Activated T-cell treated with anti-CD3 and anti-CD28 coated beads for 1 hour (primary cell): ENCODE measurements at regions not wholly inside any gene's neighbourhood (a gene's known extent, or its start where the extent isn't known, plus 50 kb on each side); places are given as distances from the start of the nearest gene placed in this dataset.
"Not testable (repeated sequence)": the region's sequence is repeated elsewhere in the genome, so short reads cannot be mapped to it uniquely, and the experiment has no call there.

ENCODE experiments used
- DNase-seq: peaks from one replicate; pipeline ENCODE4 v3.0.0-alpha.2; 2020; ENCODE audit warnings: low read depth

GRCh38 chr2:87075054-87075790 is 53.6 kb upstream of the PLGLB1 start:
- DNase-seq = peak; percentile 5

GRCh38 chr2:87075791-87076252 is 54.2 kb upstream of the PLGLB1 start:
- DNase-seq = peak; percentile 44

DNA sequence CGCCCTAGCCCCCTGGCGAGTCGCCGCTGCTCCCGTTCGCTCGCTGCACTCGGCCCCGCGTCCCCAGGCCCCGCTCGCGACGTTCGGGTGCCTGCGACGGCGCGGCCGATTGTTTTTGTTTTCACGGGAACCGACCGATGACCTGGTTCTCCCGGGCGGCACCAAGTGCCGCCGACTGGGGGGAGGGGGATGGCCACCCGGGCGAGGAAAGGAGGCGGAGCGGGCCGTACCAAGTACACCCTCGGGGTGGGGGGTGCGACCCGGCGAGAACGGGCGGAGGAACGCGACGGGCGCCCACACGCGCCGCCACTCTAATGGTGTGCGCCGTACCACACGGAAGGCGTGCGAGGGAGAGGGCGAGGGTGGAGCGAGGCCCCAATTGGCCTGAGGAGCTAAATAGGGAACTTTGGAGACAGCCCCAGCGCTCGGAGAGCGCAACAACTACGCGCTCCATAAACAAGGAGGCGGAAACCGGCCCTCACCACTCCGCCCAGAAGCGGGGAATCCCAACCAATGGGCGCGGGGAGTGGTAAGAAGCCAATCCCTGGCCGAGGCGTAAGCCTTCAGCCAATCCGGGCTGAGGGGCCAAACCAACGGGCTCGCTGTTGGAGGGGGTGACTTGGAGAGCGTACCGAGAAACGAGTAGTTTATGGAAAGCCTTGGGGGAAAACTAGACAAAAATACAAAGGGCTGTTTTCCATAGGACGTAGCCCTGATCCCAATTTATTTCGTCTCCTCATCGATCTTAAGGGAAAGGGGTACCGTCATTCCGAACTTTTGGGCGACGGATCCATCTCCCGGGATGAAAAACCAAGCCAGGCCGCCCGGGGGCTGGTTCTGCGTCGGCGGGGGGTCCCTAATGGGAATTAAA is 54.8 kb upstream of the PLGLB1 start:
- DNase-seq = peak; percentile 84

- DNase-seq = not testable (repeated sequence)
These were observed 55.4 kb upstream of the PLGLB1 start for GRCh38 chr2:87077124-87077446.

DNA sequence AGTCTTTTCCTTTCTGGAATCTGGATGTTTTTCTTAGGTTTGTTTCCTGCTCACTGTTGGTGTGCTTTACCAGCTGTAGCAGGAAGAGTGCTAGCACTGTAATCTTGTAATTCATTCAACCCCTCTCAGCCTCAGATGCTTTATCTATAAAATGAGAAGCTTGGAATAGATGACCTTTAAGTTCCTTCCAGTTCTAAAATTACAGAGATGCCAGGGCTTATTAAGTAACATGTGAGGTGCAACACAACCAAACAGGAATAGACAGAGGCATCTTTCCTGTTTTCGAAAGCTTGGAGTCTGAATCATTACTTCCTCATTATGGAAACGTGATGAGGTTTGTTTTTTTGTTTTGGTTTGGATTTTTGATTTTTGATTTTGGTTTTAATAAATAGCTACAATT is 60.1 kb upstream of the PLGLB1 start:
- DNase-seq = not testable (repeated sequence)

DNA sequence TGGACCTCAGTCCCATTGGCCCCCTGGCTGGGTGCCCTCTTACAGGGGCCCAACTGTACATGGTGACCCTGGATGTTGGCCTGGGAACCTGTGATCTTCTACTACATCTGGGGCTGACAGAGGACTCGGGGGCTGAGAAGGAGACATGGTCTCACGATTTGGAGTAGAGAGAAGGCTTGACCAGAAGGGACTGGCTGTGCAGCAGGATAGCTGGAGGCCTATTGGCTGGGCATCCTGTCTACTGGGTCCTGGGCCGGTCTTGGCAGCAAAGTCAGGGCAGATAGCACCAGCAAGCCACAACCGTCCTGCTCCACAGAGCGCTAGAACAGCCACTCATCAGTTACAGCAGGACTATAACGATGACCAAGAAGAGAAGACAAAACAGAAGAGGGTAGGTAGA is 66.4 kb upstream of the PLGLB1 start:
- DNase-seq = not testable (repeated sequence)

DNA sequence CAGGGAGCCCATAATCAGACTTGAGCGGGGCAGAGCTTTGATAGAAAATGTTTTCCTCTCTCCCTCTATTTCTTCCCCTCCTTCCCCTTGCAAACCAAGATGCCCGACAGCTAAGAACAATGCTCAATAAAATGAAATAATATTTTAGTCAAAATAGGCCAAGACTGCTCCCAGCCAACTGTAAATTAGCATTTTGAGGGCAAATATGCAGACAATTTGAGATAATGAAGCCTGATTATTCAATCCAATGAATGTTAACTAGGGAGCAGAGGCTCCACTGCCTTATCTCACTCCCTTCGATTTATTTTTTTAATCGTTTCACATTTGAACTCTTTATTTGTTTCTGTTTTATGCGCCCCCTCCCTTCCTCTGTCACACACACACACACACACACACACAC is 67.8 kb upstream of the PLGLB1 start:
- DNase-seq = not testable (repeated sequence)

GRCh38 chr2:87093252-87093651 is 71.6 kb upstream of the PLGLB1 start:
- DNase-seq = not testable (repeated sequence)

DNA sequence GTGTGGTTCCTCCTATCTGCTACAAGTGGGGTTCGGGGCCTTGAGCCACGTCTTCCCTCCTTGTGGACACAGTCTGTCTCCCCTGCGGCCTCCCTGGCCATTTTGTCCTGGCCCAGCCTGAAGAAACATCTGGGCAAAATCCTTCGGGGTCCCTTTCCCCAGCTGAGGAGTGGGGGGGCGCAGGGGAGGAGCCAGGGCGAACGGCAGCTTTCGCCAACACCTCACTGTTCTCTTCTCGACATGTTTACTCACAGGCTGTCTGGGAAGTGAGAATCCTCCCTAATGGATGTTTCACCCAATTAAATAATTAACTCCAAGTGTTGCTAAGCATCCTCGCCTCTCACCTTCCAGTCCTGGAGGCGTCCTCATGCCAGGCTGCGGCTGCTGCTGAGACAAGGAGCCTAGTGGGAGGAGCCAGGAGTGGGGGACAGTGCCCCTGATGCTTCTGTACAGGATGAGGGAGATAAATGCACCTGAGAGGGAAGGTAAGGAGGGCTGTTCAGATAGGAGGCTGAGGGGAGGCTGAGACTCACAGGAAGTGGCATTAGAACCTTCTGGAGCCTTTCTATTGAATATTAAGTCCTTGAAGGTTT is 72.4 kb upstream of the PLGLB1 start:
- not testable (repeated sequence) for DNase-seq

GRCh38 chr2:87095804-87096203 is 74.2 kb upstream of the PLGLB1 start:
- not testable (repeated sequence) for DNase-seq

- DNase-seq = not testable (repeated sequence)
These were observed 107.3 kb upstream of the PLGLB1 start for GRCh38 chr2:87128761-87129553.

- DNase-seq = not testable (repeated sequence)
These were observed 110.9 kb upstream of the PLGLB1 start for GRCh38 chr2:87132577-87132976.

GRCh38 chr2:87151835-87152493 is 130.3 kb upstream of the PLGLB1 start:
- DNase-seq = not testable (repeated sequence)

- not testable (repeated sequence) for DNase-seq
These were observed 152.8 kb upstream of the PLGLB1 start for GRCh38 chr2:87174454-87174853.

GRCh38 chr2:87183373-87183772 is 161.7 kb upstream of the PLGLB1 start:
- not testable (repeated sequence) for DNase-seq

DNA sequence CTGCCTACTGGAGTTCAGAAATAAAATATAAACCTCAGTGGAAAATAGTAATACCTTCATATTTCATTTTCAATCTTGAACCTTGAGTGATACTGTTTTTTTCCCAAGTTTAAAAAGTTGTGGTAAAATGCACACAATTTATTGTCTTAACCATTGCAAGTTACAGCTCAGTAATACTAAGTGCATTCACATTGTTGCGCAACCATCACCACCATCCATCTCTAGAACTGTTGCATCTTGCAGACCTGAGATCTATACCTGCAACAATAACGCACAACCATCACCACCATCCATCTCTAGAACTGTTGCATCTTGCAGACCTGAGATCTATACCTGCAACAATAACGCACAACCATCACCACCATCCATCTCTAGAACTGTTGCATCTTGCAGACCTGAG is 162.6 kb upstream of the PLGLB1 start:
- not testable (repeated sequence) for DNase-seq

- not testable (repeated sequence) for DNase-seq
These were observed 167.6 kb upstream of the PLGLB1 start for GRCh38 chr2:87189214-87189613.

DNA sequence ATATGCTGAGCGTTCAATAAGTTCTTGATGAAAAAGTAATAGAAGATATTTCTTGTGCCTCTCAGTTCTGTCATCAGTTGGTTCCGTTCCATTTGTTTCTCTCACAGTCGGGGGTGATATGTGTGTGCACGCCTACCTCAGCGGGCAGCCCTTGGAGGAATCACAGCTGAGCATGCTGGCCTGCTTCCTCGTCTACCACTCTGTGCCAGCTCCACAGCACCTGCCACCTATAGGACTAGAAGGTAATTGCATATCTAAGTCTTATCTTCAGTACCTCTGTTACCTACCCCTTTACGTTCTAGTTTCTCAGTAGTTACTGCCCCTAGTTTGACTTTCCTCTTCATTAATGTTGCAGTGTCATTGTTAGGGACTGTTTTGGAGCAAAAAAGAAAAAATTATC is 171.7 kb upstream of the PLGLB1 start:
- not testable (repeated sequence) for DNase-seq

GRCh38 chr2:87194254-87194999 is 172.8 kb upstream of the PLGLB1 start:
- DNase-seq = not testable (repeated sequence)

- DNase-seq = not testable (repeated sequence)
These were observed 175.2 kb upstream of the PLGLB1 start for GRCh38 chr2:87196720-87197388.
